CD4-positive, alpha-beta T cell treated with Interleukin-12 subunit alpha and Interleukin-12 subunit beta, for 1 hour (primary cell): ENCODE measurements at regions not wholly inside any gene's neighbourhood (a gene's known extent, or its start where the extent isn't known, plus 50 kb on each side); places are given as distances from the start of the nearest gene placed in this dataset.

Experiments used
- DNase-seq: peaks from one replicate; pipeline ENCODE4 v3.0.0-alpha.2; 2020

- DNase-seq, result no peak
These were observed 100.9 kb upstream of the NKX1-1 start for GRCh38 chr4:1506956-1507721.

- DNase-seq, result no peak
These were observed 99.5 kb upstream of the NKX1-1 start for GRCh38 chr4:1505511-1506460.

- no peak for DNase-seq
These were observed 98.6 kb upstream of the NKX1-1 start for GRCh38 chr4:1504595-1505500.

- no peak for DNase-seq
These were observed 97.6 kb upstream of the NKX1-1 start for GRCh38 chr4:1503583-1504471.

- no peak for DNase-seq
These were observed 96.7 kb upstream of the NKX1-1 start for GRCh38 chr4:1502976-1503375.

- no peak for DNase-seq
These were observed 96.3 kb upstream of the NKX1-1 start for GRCh38 chr4:1502501-1502886.

- DNase-seq, result no peak
These were observed 95.7 kb upstream of the NKX1-1 start for GRCh38 chr4:1501754-1502500.

GRCh38 chr4:1500966-1501753 is 94.9 kb upstream of the NKX1-1 start:
- DNase-seq, result no peak

- DNase-seq, result no peak
These were observed 94.2 kb upstream of the NKX1-1 start for GRCh38 chr4:1500231-1500965.

GRCh38 chr4:1499465-1499864 is 93.2 kb upstream of the NKX1-1 start:
- DNase-seq, result no peak

GRCh38 chr4:1497189-1497801 is 91.1 kb upstream of the NKX1-1 start:
- DNase-seq, result no peak

- no peak for DNase-seq
These were observed 89.9 kb upstream of the NKX1-1 start for GRCh38 chr4:1496116-1496642.

- DNase-seq, result no peak
These were observed 89.3 kb upstream of the NKX1-1 start for GRCh38 chr4:1495416-1496115.

GRCh38 chr4:1494416-1495315 is 88.4 kb upstream of the NKX1-1 start:
- no peak for DNase-seq

- no peak for DNase-seq
These were observed 87.5 kb upstream of the NKX1-1 start for GRCh38 chr4:1493540-1494287.
